ENCODE measurements at regions not wholly inside any gene's neighbourhood (a gene's known extent, or its start where the extent isn't known, plus 50 kb on each side); places are given as distances from the start of the nearest gene placed in this dataset.

- Histone ChIP-seq H3K4me3 (replicated peaks; ENCODE audit: insufficient read depth, low read length) (no peak overlapping the region), H3K27ac (replicated peaks) (no peak overlapping the region), H3K27me3 (ENCODE audit: insufficient read depth, poor library complexity, severe bottlenecking) (no peaks in the 10 kb centered on the region)
- no peak for TF ChIP-seq SPI1 (IDR thresholded peaks at IDR 0.05; ENCODE audit: borderline replicate concordance, low read depth)
- no peak for TF ChIP-seq CTCF (IDR thresholded peaks at IDR 0.05; ENCODE audit: insufficient read depth, low read length)
- no peak for TF ChIP-seq POLR2AphosphoS5 (IDR thresholded peaks at IDR 0.05; ENCODE audit: low read depth)
- no peak for TF ChIP-seq GABPA (IDR thresholded peaks at IDR 0.05; ENCODE audit: low read depth)
- no peak for TF ChIP-seq REST (IDR thresholded peaks at IDR 0.05; ENCODE audit: insufficient replicate concordance, low read depth)
- peak in 1 of 2 experiments; percentile 10 for DNase-seq (ENCODE audit: low read depth in 1 of 2, low spot score in 1 of 2)
Measured at GRCh38 chr6:11922901-11923300, 89.2 kb upstream of the HIVEP1 start.

GRCh38 chr6:11921751-11922150 is 90.4 kb upstream of the HIVEP1 start:
- Histone ChIP-seq H3K27me3 (ENCODE audit: insufficient read depth, poor library complexity, severe bottlenecking) (no peaks in the 10 kb centered on the region), H3K27ac (replicated peaks) (no peak overlapping the region), H3K4me3 (replicated peaks; ENCODE audit: insufficient read depth, low read length) (no peak overlapping the region)
- DNase-seq (ENCODE audit: low read depth in 1 of 2, low spot score in 1 of 2): no peak
- TF ChIP-seq SPI1 (IDR thresholded peaks at IDR 0.05; ENCODE audit: borderline replicate concordance, low read depth): no peak

GRCh38 chr6:11921017-11921438 is 91.1 kb upstream of the HIVEP1 start:
- Histone ChIP-seq H3K4me3 (replicated peaks; ENCODE audit: insufficient read depth, low read length) (no peak overlapping the region), H3K27ac (replicated peaks) (no peak overlapping the region), H3K27me3 (ENCODE audit: insufficient read depth, poor library complexity, severe bottlenecking) (no peaks in the 10 kb centered on the region)
- DNase-seq (ENCODE audit: low read depth in 1 of 2, low spot score in 1 of 2): no peak
- TF ChIP-seq CTCF (IDR thresholded peaks at IDR 0.05; ENCODE audit: insufficient read depth, low read length): no peak
- no peak for TF ChIP-seq GABPA (IDR thresholded peaks at IDR 0.05; ENCODE audit: low read depth)
- TF ChIP-seq SPI1 (IDR thresholded peaks at IDR 0.05; ENCODE audit: borderline replicate concordance, low read depth): no peak
- no peak for TF ChIP-seq POLR2AphosphoS5 (IDR thresholded peaks at IDR 0.05; ENCODE audit: low read depth)
- TF ChIP-seq REST (IDR thresholded peaks at IDR 0.05; ENCODE audit: insufficient replicate concordance, low read depth): no peak

GRCh38 chr6:11920566-11920965 is 91.5 kb upstream of the HIVEP1 start:
- Histone ChIP-seq H3K27me3 (ENCODE audit: insufficient read depth, poor library complexity, severe bottlenecking) (no peaks in the 10 kb centered on the region), H3K27ac (replicated peaks) (no peak overlapping the region), H3K4me3 (replicated peaks; ENCODE audit: insufficient read depth, low read length) (no peak overlapping the region)
- DNase-seq (ENCODE audit: low read depth in 1 of 2, low spot score in 1 of 2): no peak
- no peak for TF ChIP-seq CTCF (IDR thresholded peaks at IDR 0.05; ENCODE audit: insufficient read depth, low read length)
- no peak for TF ChIP-seq GABPA (IDR thresholded peaks at IDR 0.05; ENCODE audit: low read depth)
- no peak for TF ChIP-seq REST (IDR thresholded peaks at IDR 0.05; ENCODE audit: insufficient replicate concordance, low read depth)
- TF ChIP-seq POLR2AphosphoS5 (IDR thresholded peaks at IDR 0.05; ENCODE audit: low read depth): no peak
- TF ChIP-seq SPI1 (IDR thresholded peaks at IDR 0.05; ENCODE audit: borderline replicate concordance, low read depth): no peak

Measured in HL-60 (cell line).